ENCODE measurements at regions not wholly inside any gene's neighbourhood (a gene's known extent, or its start where the extent isn't known, plus 50 kb on each side); places are given as distances from the start of the nearest gene placed in this dataset.
A peak's percentile ranks its signal among the peaks of the same experiment; 100 is the strongest.

DNA sequence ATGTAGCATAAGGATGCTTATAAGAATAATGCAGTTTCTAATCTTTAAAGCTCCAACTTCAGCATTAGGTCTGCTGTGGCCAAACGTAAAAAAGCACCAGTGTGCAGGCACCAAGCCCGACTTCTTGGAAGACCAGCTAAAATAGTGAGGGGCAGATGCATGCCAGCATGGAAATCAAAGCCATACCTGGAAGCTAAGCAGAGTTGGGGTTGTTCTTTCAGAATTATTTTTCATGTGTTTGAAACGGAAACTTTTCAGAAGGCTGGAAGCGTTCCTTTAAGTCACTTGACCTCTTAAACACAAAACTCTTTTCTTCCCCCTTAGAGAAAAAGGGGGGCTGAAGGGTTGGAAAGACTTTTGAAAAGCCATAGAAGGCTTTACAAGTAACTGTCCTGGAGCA lies 329.2 kb upstream of the C1orf87 start:
- H3K27me3 ChIP-seq (ENCODE audit: control insufficient read depth, insufficient read depth, low read length) = no peaks in the 10 kb centered on the region
- no peak overlapping the region for H2AFZ ChIP-seq (ENCODE audit: low read length)
- no peaks in the 10 kb centered on the region for H3K4me1 ChIP-seq (ENCODE audit: control insufficient read depth, extremely low read depth, insufficient read depth, low read length)
- no peak overlapping the region for H3K9ac ChIP-seq (ENCODE audit: insufficient read depth, low read length)
- H4K20me1 ChIP-seq (ENCODE audit: control insufficient read depth, extremely low read depth, insufficient read depth, low read length) = no peaks in the 10 kb centered on the region
- no peak overlapping the region for H3K4me3 ChIP-seq (replicated peaks in 1 of 4; ENCODE audit: control extremely low read depth in 1 of 4, insufficient read depth in 1 of 4, low read depth in 3 of 4, low read length in 4 of 4)
- H3K79me2 ChIP-seq (ENCODE audit: control insufficient read depth, insufficient read depth, low read length) = no peaks in the 10 kb centered on the region
- H3K4me2 ChIP-seq (ENCODE audit: extremely low read depth, insufficient read depth, low read length) = no peak overlapping the region
- TF ChIP-seq, protein P1, sequence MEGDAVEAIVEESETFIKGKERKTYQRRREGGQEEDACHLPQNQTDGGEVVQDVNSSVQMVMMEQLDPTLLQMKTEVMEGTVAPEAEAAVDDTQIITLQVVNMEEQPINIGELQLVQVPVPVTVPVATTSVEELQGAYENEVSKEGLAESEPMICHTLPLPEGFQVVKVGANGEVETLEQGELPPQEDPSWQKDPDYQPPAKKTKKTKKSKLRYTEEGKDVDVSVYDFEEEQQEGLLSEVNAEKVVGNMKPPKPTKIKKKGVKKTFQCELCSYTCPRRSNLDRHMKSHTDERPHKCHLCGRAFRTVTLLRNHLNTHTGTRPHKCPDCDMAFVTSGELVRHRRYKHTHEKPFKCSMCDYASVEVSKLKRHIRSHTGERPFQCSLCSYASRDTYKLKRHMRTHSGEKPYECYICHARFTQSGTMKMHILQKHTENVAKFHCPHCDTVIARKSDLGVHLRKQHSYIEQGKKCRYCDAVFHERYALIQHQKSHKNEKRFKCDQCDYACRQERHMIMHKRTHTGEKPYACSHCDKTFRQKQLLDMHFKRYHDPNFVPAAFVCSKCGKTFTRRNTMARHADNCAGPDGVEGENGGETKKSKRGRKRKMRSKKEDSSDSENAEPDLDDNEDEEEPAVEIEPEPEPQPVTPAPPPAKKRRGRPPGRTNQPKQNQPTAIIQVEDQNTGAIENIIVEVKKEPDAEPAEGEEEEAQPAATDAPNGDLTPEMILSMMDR (conservative IDR thresholded peaks at IDR 0.05 in 1 of 2, IDR thresholded peaks at IDR 0.05 in 1 of 2; ENCODE audit: low read depth in 1 of 2, low read length in 2 of 2) = no peak
- no peak for TF ChIP-seq EZH2 (IDR thresholded peaks at IDR 0.05; ENCODE audit: low read length, missing control alignments)
- DNase-seq (ENCODE audit: low read depth in 2 of 2) = no peak
- no peaks in the 10 kb centered on the region for H3K36me3 ChIP-seq (ENCODE audit: control insufficient read depth, insufficient read depth, low read length)
- no peaks in the 10 kb centered on the region for H3K9me3 ChIP-seq (ENCODE audit: control insufficient read depth, insufficient read depth, low read depth, low read length)
- H3K27ac ChIP-seq (ENCODE audit: insufficient read depth, low read length) = no peak overlapping the region

DNA sequence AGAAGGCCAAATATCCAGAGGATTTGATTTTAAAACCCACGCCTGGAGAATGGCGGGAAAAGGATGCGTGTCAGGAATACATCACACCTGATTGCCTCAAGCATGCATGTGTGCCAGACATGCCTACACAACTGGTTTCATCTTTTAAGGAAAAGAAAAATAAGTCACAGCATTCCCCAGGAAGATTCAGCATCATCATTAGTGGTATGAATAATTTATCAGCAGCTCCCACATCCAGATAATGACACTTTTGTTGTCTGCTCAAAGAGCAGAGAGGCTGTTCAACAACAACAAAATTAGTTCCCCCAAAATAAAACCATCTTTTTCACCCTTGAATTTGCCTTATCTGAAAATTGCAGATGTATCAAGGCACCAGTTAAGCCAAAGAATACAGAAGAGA lies 328.6 kb upstream of the C1orf87 start:
- TF ChIP-seq EZH2 (IDR thresholded peaks at IDR 0.05; ENCODE audit: low read length, missing control alignments) = no peak
- TF ChIP-seq, protein P1 (conservative IDR thresholded peaks at IDR 0.05 in 1 of 2, IDR thresholded peaks at IDR 0.05 in 1 of 2; ENCODE audit: low read depth in 1 of 2, low read length in 2 of 2) = no peak
- Histone ChIP-seq H3K27me3 (ENCODE audit: control insufficient read depth, insufficient read depth, low read length) (no peaks in the 10 kb centered on the region), H3K9me3 (ENCODE audit: control insufficient read depth, insufficient read depth, low read depth, low read length) (no peaks in the 10 kb centered on the region), H3K4me1 (ENCODE audit: control insufficient read depth, extremely low read depth, insufficient read depth, low read length) (no peaks in the 10 kb centered on the region), H3K27ac (ENCODE audit: insufficient read depth, low read length) (no peak overlapping the region), H3K79me2 (ENCODE audit: control insufficient read depth, insufficient read depth, low read length) (no peaks in the 10 kb centered on the region), H3K4me2 (ENCODE audit: extremely low read depth, insufficient read depth, low read length) (no peak overlapping the region), H3K36me3 (ENCODE audit: control insufficient read depth, insufficient read depth, low read length) (no peaks in the 10 kb centered on the region), H3K9ac (ENCODE audit: insufficient read depth, low read length) (no peak overlapping the region), H3K4me3 (replicated peaks in 1 of 4; ENCODE audit: control extremely low read depth in 1 of 4, insufficient read depth in 1 of 4, low read depth in 3 of 4, low read length in 4 of 4) (no peak overlapping the region), H4K20me1 (ENCODE audit: control insufficient read depth, extremely low read depth, insufficient read depth, low read length) (no peaks in the 10 kb centered on the region), H2AFZ (ENCODE audit: low read length) (no peak overlapping the region)
- no peak for DNase-seq (ENCODE audit: low read depth in 2 of 2)

DNA sequence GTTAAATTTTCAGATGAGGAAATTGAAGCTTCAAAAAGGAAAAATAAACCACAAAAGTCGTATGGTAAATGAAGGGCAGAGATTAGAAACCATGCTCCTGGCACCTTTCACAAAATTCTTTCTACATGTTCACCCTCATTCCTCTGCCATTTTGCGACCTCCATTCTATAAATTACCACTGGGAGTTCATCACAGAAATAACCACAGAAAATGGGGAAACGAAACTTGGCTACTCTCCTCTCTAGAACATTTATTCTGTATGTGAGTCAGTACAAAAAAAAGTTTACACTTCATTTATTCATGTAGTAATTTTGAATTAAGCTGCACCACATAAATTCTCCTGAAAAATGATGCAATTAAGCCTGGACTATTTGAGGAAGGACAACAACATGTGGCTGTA lies 320.9 kb upstream of the C1orf87 start:
- peak in 1 of 2 donors; percentile 72 for DNase-seq (ENCODE audit: low read depth in 2 of 2)
- no peaks in the 10 kb centered on the region for H4K20me1 ChIP-seq (ENCODE audit: control insufficient read depth, extremely low read depth, insufficient read depth, low read length)
- H3K4me3 ChIP-seq (replicated peaks in 1 of 4; ENCODE audit: control extremely low read depth in 1 of 4, insufficient read depth in 1 of 4, low read depth in 3 of 4, low read length in 4 of 4) = no peak overlapping the region
- no peaks in the 10 kb centered on the region for H3K36me3 ChIP-seq (ENCODE audit: control insufficient read depth, insufficient read depth, low read length)
- no peaks in the 10 kb centered on the region for H3K27me3 ChIP-seq (ENCODE audit: control insufficient read depth, insufficient read depth, low read length)
- H3K9me3 ChIP-seq (ENCODE audit: control insufficient read depth, insufficient read depth, low read depth, low read length) = no peaks in the 10 kb centered on the region
- H3K4me2 ChIP-seq (ENCODE audit: extremely low read depth, insufficient read depth, low read length) = no peak overlapping the region
- TF ChIP-seq, protein P1 (conservative IDR thresholded peaks at IDR 0.05 in 1 of 2, IDR thresholded peaks at IDR 0.05 in 1 of 2; ENCODE audit: low read depth in 1 of 2, low read length in 2 of 2) = no peak
- no peak for TF ChIP-seq EZH2 (IDR thresholded peaks at IDR 0.05; ENCODE audit: low read length, missing control alignments)
- no peak overlapping the region for H3K9ac ChIP-seq (ENCODE audit: insufficient read depth, low read length)
- H3K4me1 ChIP-seq (ENCODE audit: control insufficient read depth, extremely low read depth, insufficient read depth, low read length) = no peaks in the 10 kb centered on the region
- H3K79me2 ChIP-seq (ENCODE audit: control insufficient read depth, insufficient read depth, low read length) = no peaks in the 10 kb centered on the region
- no peak overlapping the region for H3K27ac ChIP-seq (ENCODE audit: insufficient read depth, low read length)
- no peak overlapping the region for H2AFZ ChIP-seq (ENCODE audit: low read length)

Measured in fibroblast of lung (primary cell).